K562 (cell line): ENCODE measurements at regions not wholly inside any gene's neighbourhood (a gene's known extent, or its start where the extent isn't known, plus 50 kb on each side); places are given as distances from the start of the nearest gene placed in this dataset.

Experiments
- EGR1 ChIP-seq: fragments of 450-650 bp; conservative IDR thresholded peaks from 2 replicates; pipeline ENCODE4 v1.6.1; 2017; ENCODE audit warnings: mild to moderate bottlenecking
- ETV1 ChIP-seq: fragments of 450-650 bp; conservative IDR thresholded peaks from 2 replicates; pipeline ENCODE4 v1.6.1; 2016; ENCODE audit warnings: missing genetic modification characterization, control low read depth, low read depth, missing compliant biosample characterization
- JUNB ChIP-seq: fragments of 450-650 bp; formaldehyde crosslinking; conservative IDR thresholded peaks from 2 replicates; pipeline ENCODE4 v1.4.0; 2020; ENCODE audit warnings: mild to moderate bottlenecking
- MYC ChIP-seq, 2 experiments: fragments of 250-450 bp in 1 of 2; sonication (Bioruptor Pico) in 1 of 2; IDR thresholded peaks; 2 replicates each; pipeline versions ENCODE4 v1.5.1 to v1.6.1; 2012 to 2021; ENCODE audit warnings: low read depth in 2 of 2, borderline replicate concordance in 1 of 2, improper control_type of control experiment in 1 of 2, low read length in 1 of 2, mild to moderate bottlenecking in 1 of 2, moderate library complexity in 1 of 2
- NONO ChIP-seq, 2 experiments: fragments of 200-400 bp in 1 of 2; fragments of 450-650 bp in 1 of 2; formaldehyde crosslinking in 1 of 2; IDR thresholded peaks; 2 replicates each; pipeline ENCODE4 v1.6.1; 2017; ENCODE audit warnings: low read depth in 2 of 2, mild to moderate bottlenecking in 2 of 2, moderate library complexity in 2 of 2, low read length in 1 of 2
- PHTF2 ChIP-seq: fragments of 250-450 bp; sonication (Bioruptor Pico); IDR thresholded peaks from 2 replicates; pipeline ENCODE4 v1.5.0; 2021; ENCODE audit warnings: mild to moderate bottlenecking
- POLR2A ChIP-seq: fragments of 450-650 bp; conservative IDR thresholded peaks from 2 replicates; pipeline ENCODE4 v1.6.1; 2016
- RB1 ChIP-seq: fragments of 450-650 bp; IDR thresholded peaks from 2 replicates; pipeline ENCODE4 v1.6.1; 2017; ENCODE audit warnings: low read depth, mild to moderate bottlenecking
- SIN3A ChIP-seq, 2 experiments: fragments of 150-350 bp in 1 of 2; IDR thresholded peaks; 2 replicates each; pipeline ENCODE4 v1.6.1; 2011 to 2016; ENCODE audit warnings: borderline replicate concordance in 2 of 2, low read depth in 2 of 2, low read length in 2 of 2, mild to moderate bottlenecking in 2 of 2, moderate library complexity in 2 of 2; ENCODE audit not compliant: control insufficient read depth in 1 of 2
- ZNF707 ChIP-seq: fragments of 250-450 bp; sonication (Bioruptor Pico); conservative IDR thresholded peaks from 2 replicates; pipeline ENCODE4 v1.8.0; 2022; ENCODE audit warnings: inconsistent platforms, mild to moderate bottlenecking, moderate library complexity
- TF ChIP-seq, protein P1 (sequence below): fragments of 250-450 bp; sonication (Bioruptor Pico); IDR thresholded peaks from 2 replicates; pipeline ENCODE4 v1.8.0; 2021; ENCODE audit warnings: moderate library complexity, mild to moderate bottlenecking, inconsistent platforms

- TF ChIP-seq JUNB (CRISPR knock-in tag): no peak
- TF ChIP-seq PHTF2: no peak
- no peak for TF ChIP-seq RB1
- TF ChIP-seq ZNF707 (CRISPR knock-in tag): no peak
- TF ChIP-seq, protein P1, sequence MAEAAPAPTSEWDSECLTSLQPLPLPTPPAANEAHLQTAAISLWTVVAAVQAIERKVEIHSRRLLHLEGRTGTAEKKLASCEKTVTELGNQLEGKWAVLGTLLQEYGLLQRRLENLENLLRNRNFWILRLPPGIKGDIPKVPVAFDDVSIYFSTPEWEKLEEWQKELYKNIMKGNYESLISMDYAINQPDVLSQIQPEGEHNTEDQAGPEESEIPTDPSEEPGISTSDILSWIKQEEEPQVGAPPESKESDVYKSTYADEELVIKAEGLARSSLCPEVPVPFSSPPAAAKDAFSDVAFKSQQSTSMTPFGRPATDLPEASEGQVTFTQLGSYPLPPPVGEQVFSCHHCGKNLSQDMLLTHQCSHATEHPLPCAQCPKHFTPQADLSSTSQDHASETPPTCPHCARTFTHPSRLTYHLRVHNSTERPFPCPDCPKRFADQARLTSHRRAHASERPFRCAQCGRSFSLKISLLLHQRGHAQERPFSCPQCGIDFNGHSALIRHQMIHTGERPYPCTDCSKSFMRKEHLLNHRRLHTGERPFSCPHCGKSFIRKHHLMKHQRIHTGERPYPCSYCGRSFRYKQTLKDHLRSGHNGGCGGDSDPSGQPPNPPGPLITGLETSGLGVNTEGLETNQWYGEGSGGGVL (CRISPR knock-in tag): no peak
- no peak for TF ChIP-seq POLR2A
- TF ChIP-seq SIN3A (IDR thresholded peaks at IDR 0.05; ENCODE audit: borderline replicate concordance in 2 of 2, control insufficient read depth in 1 of 2, low read depth in 2 of 2, low read length in 2 of 2): no peak
- no peak for TF ChIP-seq NONO (IDR thresholded peaks at IDR 0.05; ENCODE audit: low read depth in 2 of 2, low read length in 1 of 2)
- TF ChIP-seq ETV1 (tag): no peak
- no peak for TF ChIP-seq EGR1
- TF ChIP-seq MYC (IDR thresholded peaks at IDR 0.05; ENCODE audit: low read depth, low read length): no peak
- TF ChIP-seq MYC (CRISPR knock-in tag; IDR thresholded peaks at IDR 0.05; ENCODE audit: borderline replicate concordance, low read depth): no peak
These were observed 1194.7 kb downstream of the GALC start for GRCh38 chr14:86798330-86798729.
